Stimulated activated CD4-positive, alpha-beta T cell treated with anti-CD3 and anti-CD28 coated beads, Interleukin-2, amount 100 ng/mL, for 24 hours (primary cell): ENCODE measurements at regions not wholly inside any gene's neighbourhood (a gene's known extent, or its start where the extent isn't known, plus 50 kb on each side); places are given as distances from the start of the nearest gene placed in this dataset.
"Not testable (repeated sequence)": the region's sequence is repeated elsewhere in the genome, so short reads cannot be mapped to it uniquely, and the experiment has no call there.

Experiments
- DNase-seq, 2 donors: peaks; one replicate each; pipeline ENCODE4 v3.0.0-alpha.2; 2020

- no peak for DNase-seq
These were observed 161.5 kb downstream of the NRIP1 start for GRCh38 chr21:14903172-14903865.

GRCh38 chr21:14901482-14901958 lies 163.3 kb downstream of the NRIP1 start:
- DNase-seq = no peak

DNA sequence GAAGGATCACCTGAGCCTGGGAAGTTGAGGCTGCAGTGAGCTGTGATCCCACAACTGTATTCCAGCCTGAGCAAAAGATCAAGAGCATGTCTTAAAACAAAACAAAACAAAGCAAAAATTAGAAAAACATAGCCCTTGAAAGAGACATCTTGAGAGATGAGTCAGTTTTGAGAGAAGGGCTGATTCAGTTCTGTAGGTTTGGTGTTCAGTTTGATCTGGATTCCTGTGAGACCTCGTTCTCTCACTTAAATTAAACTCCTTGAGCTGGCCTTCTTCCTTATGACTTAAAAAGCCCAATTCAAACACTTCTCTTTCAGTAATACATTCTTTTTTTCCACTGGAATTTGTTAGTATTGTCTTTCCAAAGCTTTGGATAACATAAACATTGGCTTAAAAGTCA lies 164.2 kb downstream of the NRIP1 start:
- no peak for DNase-seq

DNA sequence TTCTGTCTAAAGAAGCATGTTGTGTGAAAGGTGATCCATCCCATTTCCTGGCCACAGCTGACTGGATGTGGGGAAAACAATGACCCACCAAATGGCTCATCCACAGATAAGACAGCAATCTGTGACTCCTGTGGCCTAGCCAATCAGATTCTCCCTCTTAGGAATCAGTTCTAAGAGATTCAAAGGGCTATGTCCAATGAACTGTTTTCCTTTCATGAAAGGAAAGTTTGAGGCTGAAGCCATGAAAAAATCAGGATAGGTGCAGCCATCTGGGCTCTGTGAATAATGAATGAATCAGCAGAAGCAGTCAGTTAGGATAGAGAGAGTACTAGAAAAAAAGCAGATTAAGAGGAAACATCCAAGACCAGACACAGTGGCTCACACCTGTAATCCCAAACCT lies 164.7 kb downstream of the NRIP1 start:
- no peak for DNase-seq

- no peak for DNase-seq
These were observed 169.0 kb downstream of the NRIP1 start for GRCh38 chr21:14895792-14896191.

DNA sequence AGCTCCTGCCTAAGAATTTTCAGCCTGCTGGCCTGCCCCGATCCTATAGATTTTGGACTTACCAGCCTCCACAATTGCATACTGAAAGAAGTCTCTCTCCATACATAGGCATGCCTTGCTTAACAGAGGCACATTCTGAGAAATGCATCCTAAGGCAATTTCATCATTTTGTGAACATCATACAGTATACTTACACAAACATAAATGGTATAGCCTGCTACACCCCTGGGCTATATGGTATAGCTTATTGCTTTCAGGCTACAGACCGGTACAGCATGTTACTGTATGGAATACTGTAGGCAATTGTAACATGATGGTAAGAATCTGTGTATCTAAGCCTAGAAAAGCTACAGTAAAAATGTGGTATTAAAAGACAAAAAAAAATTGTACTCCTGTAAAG lies 174.7 kb downstream of the NRIP1 start:
- no peak for DNase-seq

- DNase-seq = no peak
These were observed 175.6 kb downstream of the NRIP1 start for GRCh38 chr21:14889080-14889810.

GRCh38 chr21:14888202-14888601 lies 176.6 kb downstream of the NRIP1 start:
- DNase-seq = no peak

DNA sequence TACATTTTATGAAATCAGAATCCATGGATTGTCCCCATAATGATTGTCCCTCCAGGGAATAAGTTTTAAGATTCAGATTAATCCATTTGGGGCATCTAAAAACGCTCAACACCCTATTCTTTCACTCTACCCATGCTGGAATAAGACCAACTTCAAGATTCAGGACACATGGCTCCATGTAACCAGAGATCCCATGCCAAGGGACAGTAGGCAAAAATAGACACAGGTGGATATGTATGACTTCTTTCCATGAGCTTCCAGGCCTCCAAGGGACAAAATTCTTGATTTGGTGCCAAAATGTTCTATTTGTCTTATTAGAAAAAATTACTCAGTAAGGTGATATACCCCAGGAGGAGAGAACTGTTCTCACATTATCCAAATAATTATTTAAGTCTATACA lies 178.8 kb downstream of the NRIP1 start:
- no peak for DNase-seq

- DNase-seq = no peak
These were observed 181.4 kb downstream of the NRIP1 start for GRCh38 chr21:14883351-14883750.

- DNase-seq = not testable (repeated sequence)
These were observed 182.3 kb downstream of the NRIP1 start for GRCh38 chr21:14882545-14882944.

GRCh38 chr21:14881863-14882499 lies 182.8 kb downstream of the NRIP1 start:
- DNase-seq = no peak

- no peak for DNase-seq
These were observed 183.9 kb downstream of the NRIP1 start for GRCh38 chr21:14880922-14881321.

- DNase-seq = no peak
These were observed 185.3 kb downstream of the NRIP1 start for GRCh38 chr21:14879458-14879857.

DNA sequence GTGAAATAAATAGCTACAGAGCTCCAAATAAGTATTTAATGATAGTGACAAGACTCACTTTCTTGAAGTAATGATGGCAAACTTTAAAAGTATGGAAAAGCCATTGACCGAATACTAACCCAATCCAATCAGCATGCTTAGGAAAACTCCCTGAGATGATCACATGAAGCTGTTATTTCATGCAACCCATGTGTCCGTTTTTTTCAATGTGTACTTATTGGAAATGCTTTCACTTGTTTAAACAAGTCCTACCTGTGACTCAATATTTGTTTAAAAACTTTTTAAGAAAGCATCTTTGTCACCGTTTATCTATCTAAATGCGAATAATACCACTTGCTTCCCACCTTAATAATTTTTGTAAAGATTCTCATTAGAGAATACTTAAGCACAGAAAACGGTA lies 185.8 kb downstream of the NRIP1 start:
- DNase-seq = no peak

- no peak for DNase-seq
These were observed 187.1 kb downstream of the NRIP1 start for GRCh38 chr21:14877581-14878228.

GRCh38 chr21:14876524-14876840 lies 188.3 kb downstream of the NRIP1 start:
- no peak for DNase-seq

DNA sequence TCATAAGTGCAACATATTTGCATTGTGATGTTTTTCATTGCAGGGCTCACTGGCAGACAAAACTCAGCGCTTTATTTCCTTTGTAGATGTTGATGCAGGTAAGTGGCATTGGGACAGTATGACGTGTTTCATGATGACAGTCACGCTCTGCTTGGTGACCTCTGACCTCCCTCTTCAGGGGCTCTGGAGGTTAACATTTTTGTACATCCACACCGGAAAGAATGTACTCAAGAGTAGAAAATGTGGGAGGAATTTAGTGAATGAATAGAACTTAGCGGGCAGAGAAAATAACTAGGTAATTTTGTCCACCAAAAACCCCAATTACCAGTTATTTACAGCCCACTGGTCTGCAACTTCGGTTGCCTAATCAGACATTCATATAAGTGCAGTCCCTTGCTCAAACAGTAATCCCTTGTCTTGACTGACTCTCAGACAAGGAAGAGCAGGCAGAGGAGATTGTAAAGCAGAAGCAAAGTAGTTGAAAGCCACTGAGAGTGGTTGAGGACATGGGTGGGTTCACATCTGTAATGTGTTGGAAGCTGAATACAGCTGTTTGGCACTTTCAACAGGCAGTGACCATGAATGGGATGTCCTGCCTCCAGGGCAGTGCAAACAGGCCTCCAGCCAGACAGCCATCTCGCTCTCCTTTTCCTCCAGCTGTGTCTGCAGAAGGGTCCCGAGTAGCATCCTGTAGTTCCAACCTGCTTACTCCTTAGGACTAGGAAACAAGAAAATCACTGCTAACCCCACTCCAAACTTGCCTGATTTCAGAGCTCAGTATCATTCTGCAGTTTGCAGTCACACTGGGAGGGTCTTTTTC lies 188.9 kb downstream of the NRIP1 start:
- DNase-seq = no peak

DNA sequence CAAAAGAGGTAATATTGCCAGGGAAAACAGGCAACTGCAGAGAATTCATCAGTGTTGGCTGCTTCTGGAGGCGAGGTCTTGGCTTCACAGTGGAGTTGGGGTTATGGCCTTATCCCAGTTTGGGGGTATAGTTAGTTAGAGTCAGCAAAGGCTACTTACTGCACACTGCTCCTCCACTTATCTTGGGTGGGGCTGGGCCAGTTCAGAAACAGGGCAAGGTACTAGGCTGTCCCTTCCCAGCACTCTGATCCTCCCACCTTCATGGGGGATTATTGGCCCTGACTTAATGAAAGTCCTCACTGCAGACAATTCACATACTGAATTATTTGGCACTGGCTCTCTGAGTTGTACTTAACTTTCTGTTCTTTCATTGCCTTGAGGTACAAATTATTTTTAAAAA lies 189.6 kb downstream of the NRIP1 start:
- no peak for DNase-seq

GRCh38 chr21:14874379-14874778 lies 190.4 kb downstream of the NRIP1 start:
- no peak for DNase-seq

DNA sequence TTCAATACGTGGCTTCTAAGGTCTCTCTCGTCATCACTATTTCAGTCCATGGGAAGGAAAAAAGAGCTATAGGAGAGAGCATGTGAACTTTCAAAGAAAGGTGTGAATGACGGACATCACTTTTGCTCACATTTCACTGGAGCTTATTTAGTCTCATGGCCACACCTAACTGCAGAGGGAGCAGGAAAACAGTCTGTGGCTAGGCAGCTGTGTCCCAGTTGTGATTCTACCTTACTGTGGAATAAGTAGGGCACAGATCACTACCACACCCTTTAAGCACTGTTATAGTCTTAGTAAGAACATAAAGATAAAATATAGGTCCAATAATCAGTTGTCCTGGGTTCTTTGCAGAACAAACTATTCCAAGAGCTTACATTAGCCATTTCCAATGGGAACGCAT lies 192.9 kb downstream of the NRIP1 start:
- DNase-seq = no peak

DNA sequence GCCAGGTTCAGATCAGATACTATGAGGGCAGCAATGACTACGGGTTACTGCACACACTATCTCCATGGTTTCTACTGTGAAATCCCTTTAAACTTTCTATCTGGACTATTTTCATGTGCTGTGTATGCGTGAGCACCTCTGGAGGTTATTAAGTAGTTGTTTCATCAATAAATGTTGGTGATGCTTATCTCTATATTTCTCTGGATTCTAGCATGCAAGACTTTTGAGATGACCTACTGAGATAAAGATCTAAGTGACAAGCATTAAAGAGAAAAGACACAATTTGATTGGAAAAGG lies 194.0 kb downstream of the NRIP1 start:
- DNase-seq = no peak
